Progenitor cell of endocrine pancreas (in vitro differentiated cells): ENCODE measurements at regions not wholly inside any gene's neighbourhood (a gene's known extent, or its start where the extent isn't known, plus 50 kb on each side); places are given as distances from the start of the nearest gene placed in this dataset.

Experiments used
- DNase-seq: peaks from one replicate; pipeline ENCODE4 v3.0.0; 2021; ENCODE audit warnings: low spot score; ENCODE audit not compliant: unreplicated experiment
- H3K27ac Mint-ChIP-seq: 2 replicates; pipeline ENCODE4 v1.8.0; 2021; ENCODE audit warnings: mild to moderate bottlenecking, moderate library complexity, mixed read lengths
- H3K27me3 Mint-ChIP-seq: 2 replicates; pipeline ENCODE4 v1.8.0; 2021; ENCODE audit warnings: mixed read lengths
- H3K36me3 Mint-ChIP-seq: 2 replicates; pipeline ENCODE4 v1.8.0; 2022; ENCODE audit warnings: mixed read lengths; ENCODE audit not compliant: insufficient read depth
- H3K4me1 Mint-ChIP-seq: 2 replicates; pipeline ENCODE4 v1.8.0; 2021; ENCODE audit warnings: low read depth, mixed read lengths
- H3K4me3 Mint-ChIP-seq: 2 replicates; pipeline ENCODE4 v1.8.0; 2021; ENCODE audit warnings: low read depth, mild to moderate bottlenecking, moderate library complexity, mixed read lengths
- H3K9me3 Mint-ChIP-seq: 2 replicates; pipeline ENCODE4 v1.8.0; 2021; ENCODE audit warnings: low read depth, mixed read lengths
- TF ChIP-seq, protein P1 (sequence below): fragments of 200-600 bp; sonication (generic); IDR thresholded peaks from one replicate; pipeline ENCODE4 v1.5.0; 2021; ENCODE audit warnings: antibody characterized with exemption, mild to moderate bottlenecking; ENCODE audit not compliant: unreplicated experiment

DNA sequence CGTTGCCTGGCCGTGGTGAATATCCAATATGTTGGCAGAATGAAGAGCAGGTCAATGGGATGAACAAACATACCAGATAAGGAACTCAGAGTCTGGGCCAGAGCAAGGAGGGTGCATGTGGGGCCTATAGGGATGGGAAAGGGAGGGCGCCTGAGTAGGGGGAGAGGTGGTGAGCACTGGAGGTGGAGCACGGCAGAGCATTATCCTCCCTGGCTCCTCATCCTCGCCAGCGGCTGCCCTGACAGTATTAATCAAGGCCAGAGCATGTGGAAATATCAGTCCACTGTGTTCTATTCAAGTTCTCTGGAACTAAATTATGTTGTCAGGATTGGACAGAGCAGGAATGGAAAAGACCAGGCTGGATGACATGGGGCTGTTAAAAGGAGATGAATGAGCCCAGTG lies 254.8 kb upstream of the ZMIZ1 start:
- H3K4me1 Mint-ChIP-seq = peaks cover 31% of the 10 kb centered on the region
- no peaks in the 10 kb centered on the region for H3K9me3 Mint-ChIP-seq
- no peak for DNase-seq
- TF ChIP-seq, protein P1, sequence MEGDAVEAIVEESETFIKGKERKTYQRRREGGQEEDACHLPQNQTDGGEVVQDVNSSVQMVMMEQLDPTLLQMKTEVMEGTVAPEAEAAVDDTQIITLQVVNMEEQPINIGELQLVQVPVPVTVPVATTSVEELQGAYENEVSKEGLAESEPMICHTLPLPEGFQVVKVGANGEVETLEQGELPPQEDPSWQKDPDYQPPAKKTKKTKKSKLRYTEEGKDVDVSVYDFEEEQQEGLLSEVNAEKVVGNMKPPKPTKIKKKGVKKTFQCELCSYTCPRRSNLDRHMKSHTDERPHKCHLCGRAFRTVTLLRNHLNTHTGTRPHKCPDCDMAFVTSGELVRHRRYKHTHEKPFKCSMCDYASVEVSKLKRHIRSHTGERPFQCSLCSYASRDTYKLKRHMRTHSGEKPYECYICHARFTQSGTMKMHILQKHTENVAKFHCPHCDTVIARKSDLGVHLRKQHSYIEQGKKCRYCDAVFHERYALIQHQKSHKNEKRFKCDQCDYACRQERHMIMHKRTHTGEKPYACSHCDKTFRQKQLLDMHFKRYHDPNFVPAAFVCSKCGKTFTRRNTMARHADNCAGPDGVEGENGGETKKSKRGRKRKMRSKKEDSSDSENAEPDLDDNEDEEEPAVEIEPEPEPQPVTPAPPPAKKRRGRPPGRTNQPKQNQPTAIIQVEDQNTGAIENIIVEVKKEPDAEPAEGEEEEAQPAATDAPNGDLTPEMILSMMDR = no peak
- peaks cover 3% of the 10 kb centered on the region for H3K27me3 Mint-ChIP-seq
- no peak overlapping the region for H3K27ac Mint-ChIP-seq
- no peak overlapping the region for H3K4me3 Mint-ChIP-seq
- H3K36me3 Mint-ChIP-seq = no peaks in the 10 kb centered on the region

DNA sequence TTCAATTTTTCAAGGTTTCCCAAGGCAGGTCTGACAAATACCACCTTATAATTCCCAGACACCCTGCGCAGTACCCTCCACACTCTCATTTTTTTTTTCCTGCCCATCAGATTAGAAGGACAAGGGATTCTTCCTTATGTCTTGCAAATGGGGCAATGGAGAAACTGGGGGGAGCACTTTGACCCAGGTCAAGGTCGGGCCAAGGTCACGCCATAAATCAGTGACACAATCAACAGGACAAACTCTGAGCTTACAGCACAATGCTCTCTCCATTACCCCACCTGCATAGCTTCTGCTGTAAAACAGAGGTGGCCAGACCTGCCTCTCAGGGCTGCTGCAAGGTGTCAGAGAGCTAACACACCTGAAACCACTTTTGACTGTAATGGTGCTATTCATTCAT lies 254.4 kb upstream of the ZMIZ1 start:
- TF ChIP-seq, protein P1 = no peak
- no peak for DNase-seq
- Mint-ChIP-seq H3K4me3 (no peak overlapping the region), H3K9me3 (no peaks in the 10 kb centered on the region), H3K27me3 (peaks cover 3% of the 10 kb centered on the region), H3K4me1 (peaks cover 31% of the 10 kb centered on the region), H3K27ac (no peak overlapping the region), H3K36me3 (no peaks in the 10 kb centered on the region)

DNA sequence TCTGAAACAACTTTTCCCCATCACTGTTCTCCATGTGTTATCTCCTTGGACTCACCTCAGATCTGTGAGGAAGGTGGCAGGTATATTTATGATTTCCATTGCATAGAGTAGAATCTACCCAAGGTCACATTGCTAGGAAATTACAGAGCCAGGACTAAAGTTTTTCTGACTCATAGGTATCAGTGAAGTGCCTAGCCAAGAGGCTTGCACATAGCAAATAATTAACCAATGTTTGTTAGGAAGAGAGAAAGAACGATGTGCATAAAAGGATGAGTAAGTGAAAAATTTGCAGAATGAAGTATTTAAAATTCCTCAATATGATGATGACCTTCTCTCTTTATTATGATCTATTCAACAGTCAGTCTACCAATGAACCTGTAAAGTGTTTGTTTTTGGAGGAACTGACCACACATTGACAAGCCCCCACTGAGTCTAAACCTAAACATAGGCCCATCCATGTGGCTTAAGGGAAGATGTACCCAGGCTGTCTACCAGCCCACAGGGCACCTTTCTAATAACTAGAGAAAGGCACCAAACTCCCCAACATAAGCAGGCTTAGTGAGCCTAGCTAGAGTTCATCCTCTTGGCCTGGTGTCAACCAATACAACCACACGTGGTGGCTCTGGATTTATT lies 252.9 kb upstream of the ZMIZ1 start:
- Mint-ChIP-seq H3K4me3 (no peak overlapping the region), H3K27ac (no peak overlapping the region), H3K27me3 (peaks cover 3% of the 10 kb centered on the region), H3K36me3 (no peaks in the 10 kb centered on the region), H3K9me3 (no peaks in the 10 kb centered on the region), H3K4me1 (peaks cover 28% of the 10 kb centered on the region)
- no peak for DNase-seq
- TF ChIP-seq, protein P1 = no peak

DNA sequence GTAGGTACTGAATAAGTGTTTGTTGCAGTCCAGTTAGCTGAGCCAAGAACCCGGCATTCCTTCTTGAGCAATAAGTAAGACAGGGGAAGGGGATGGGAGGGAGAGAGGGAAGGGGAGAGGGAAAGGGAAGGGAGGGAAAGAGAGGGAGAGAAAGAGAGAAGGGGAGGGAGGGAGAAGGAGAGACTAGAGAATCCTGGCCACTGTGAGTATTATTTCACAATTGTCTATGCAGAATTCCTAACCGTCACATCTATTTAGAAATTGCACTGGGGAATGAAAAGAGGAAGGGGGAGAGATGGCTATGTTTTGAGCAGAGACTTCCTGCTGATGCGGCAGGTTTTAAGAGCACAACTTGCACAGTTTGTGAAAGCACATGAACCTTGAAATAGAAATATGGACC lies 251.4 kb upstream of the ZMIZ1 start:
- H3K27me3 Mint-ChIP-seq = peaks cover 3% of the 10 kb centered on the region
- TF ChIP-seq, protein P1 = no peak
- H3K4me3 Mint-ChIP-seq = no peak overlapping the region
- no peaks in the 10 kb centered on the region for H3K36me3 Mint-ChIP-seq
- DNase-seq = no peak
- no peaks in the 10 kb centered on the region for H3K9me3 Mint-ChIP-seq
- peaks cover 28% of the 10 kb centered on the region for H3K4me1 Mint-ChIP-seq
- H3K27ac Mint-ChIP-seq = no peak overlapping the region

DNA sequence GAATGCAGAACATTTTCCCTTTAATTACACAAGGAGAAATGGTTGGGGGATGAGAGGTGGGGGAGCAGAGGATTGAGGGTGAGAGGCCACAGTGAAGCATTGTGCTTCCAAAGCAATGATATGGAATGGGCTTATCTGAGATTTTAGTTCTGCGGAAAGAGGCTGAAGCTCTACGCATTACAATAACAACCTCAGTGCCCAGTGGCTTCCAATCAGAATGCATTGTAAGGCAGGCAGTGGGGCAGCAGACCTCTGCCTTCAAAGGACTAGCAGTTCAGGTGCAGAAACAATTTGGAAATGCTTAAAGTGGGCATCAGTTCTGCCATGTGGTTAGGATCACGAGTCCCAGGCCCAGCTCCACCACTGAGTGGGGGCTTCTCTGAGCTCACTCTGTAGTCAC lies 251.0 kb upstream of the ZMIZ1 start:
- H3K4me3 Mint-ChIP-seq = no peak overlapping the region
- no peaks in the 10 kb centered on the region for H3K36me3 Mint-ChIP-seq
- no peaks in the 10 kb centered on the region for H3K9me3 Mint-ChIP-seq
- no peak for DNase-seq
- H3K4me1 Mint-ChIP-seq = peaks cover 23% of the 10 kb centered on the region
- H3K27ac Mint-ChIP-seq = no peak overlapping the region
- TF ChIP-seq, protein P1 = no peak
- peaks cover 3% of the 10 kb centered on the region for H3K27me3 Mint-ChIP-seq
